ES-I3 (cell line): ENCODE measurements at regions not wholly inside any gene's neighbourhood (a gene's known extent, or its start where the extent isn't known, plus 50 kb on each side); places are given as distances from the start of the nearest gene placed in this dataset.
"Not testable (repeated sequence)": the region's sequence is repeated elsewhere in the genome, so short reads cannot be mapped to it uniquely, and the experiment has no call there.

Experiments
- H3K36me3 ChIP-seq: 2 replicates; pipeline ENCODE4 v1.6.1; 2013; ENCODE audit warnings: mild to moderate bottlenecking, low read length, control low read depth, moderate library complexity; ENCODE audit not compliant: insufficient read depth
- H3K4me1 ChIP-seq: 2 replicates; pipeline ENCODE4 v1.6.1; 2013; ENCODE audit warnings: mild to moderate bottlenecking, control low read depth, low read length; ENCODE audit not compliant: insufficient read depth
- H3K9ac ChIP-seq: 2 replicates; pipeline ENCODE4 v1.6.1; 2013; ENCODE audit warnings: low read depth, mild to moderate bottlenecking, low read length, moderate library complexity
- H3K9me3 ChIP-seq: 2 replicates; pipeline ENCODE4 v1.6.1; 2013; ENCODE audit warnings: mild to moderate bottlenecking, low read length, moderate library complexity; ENCODE audit not compliant: control insufficient read depth, insufficient read depth

- Histone ChIP-seq H3K9ac (no peak overlapping the region), H3K9me3 (no peaks in the 10 kb centered on the region; the same call in 1 of the 2 replicates), H3K4me1 (no peaks in the 10 kb centered on the region), H3K36me3 (no peaks in the 10 kb centered on the region)
These were observed 451.4 kb upstream of the NPAP1 start for GRCh38 chr15:24224161-24224560.

- H3K4me1 ChIP-seq, H3K9ac ChIP-seq, H3K9me3 ChIP-seq, H3K36me3 ChIP-seq: not testable (repeated sequence)
These were observed 446.7 kb upstream of the NPAP1 start for GRCh38 chr15:24228922-24229321.

GRCh38 chr15:24233134-24233533 lies 442.4 kb upstream of the NPAP1 start:
- H3K4me1 ChIP-seq, H3K9ac ChIP-seq, H3K36me3 ChIP-seq, H3K9me3 ChIP-seq: not testable (repeated sequence)

GRCh38 chr15:24240580-24240979 lies 435.0 kb upstream of the NPAP1 start:
- not testable (repeated sequence) for H3K4me1 ChIP-seq, H3K36me3 ChIP-seq, H3K9me3 ChIP-seq, H3K9ac ChIP-seq

DNA sequence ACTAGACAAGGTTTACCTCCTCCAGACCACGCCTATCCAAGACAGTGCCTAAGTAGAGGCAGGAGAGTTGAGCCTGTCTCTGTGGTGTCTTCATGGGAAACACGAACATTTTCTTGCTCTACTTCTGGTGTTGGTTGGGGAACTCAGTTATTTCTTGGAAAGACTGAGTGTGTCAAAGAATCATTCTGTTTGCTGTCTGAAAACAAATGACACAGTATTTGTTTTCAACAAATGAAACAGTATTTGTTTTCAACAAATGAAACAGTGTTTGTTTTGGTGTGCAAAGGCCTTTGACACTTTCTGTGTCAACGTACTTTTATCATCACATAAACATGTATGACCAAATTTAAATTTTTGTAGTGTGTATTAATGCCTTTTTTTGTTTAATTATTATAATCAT lies 416.5 kb upstream of the NPAP1 start:
- H3K9me3 ChIP-seq, H3K36me3 ChIP-seq, H3K9ac ChIP-seq, H3K4me1 ChIP-seq: not testable (repeated sequence)

DNA sequence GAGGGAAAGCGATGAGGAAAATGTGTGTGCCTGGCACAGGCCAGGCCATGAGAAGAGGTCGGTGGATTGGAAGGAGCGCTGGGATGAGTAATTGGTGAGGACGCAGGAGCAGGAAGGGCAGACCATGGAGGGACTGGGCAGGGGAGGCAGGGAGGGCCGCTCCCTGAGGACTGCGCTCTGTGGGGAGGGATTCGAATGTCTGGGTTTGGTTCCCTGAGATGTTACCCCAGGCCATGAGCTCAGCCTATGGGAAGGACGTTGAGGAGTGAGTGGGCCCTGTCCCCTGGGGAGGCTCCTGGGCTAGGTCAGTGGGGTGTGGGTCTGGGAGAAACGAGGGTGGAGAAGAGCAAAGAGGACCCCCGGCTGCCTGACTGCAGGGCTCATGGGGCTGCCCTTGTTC lies 415.2 kb upstream of the NPAP1 start:
- peak overlapping the region; percentile 6; the same call in 1 of the 2 replicates for H3K9ac ChIP-seq
- H3K9me3 ChIP-seq, H3K36me3 ChIP-seq, H3K4me1 ChIP-seq: not testable (repeated sequence)

- H3K9me3 ChIP-seq, H3K36me3 ChIP-seq, H3K4me1 ChIP-seq: not testable (repeated sequence)
- H3K9ac ChIP-seq, result peak overlapping the region; percentile 6; the same call in 1 of the 2 replicates
These were observed 414.7 kb upstream of the NPAP1 start for GRCh38 chr15:24260854-24261253.

DNA sequence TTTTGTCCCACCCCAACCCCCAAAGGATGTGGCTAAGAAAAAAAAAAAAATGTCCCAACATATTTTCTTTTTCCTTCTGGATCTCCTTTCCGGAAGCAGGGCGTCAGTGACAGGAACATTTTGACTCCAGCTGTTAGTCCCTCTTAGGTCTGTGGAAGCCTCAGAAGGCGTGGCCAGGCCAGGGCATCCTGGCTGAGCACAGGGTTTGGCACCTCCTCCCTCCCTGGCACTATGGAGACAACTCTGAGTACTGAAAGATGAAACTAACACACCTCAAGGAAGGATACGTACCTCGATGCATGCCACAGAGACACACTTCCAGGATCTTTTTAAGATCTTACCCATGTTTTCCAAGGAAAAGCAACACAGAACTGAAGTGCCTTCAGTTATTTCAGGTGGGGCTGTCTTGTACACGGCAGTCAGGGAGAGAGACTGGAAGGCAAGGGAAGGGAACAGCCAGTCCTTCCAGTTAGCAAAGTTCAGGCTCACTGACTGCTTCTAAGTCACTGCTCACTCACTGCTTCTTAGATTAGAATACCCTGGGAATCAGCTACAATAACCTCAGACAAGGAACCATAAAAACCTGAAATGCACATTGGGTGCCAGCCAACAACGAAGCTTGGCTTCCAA lies 406.9 kb upstream of the NPAP1 start:
- H3K4me1 ChIP-seq, H3K9ac ChIP-seq, H3K9me3 ChIP-seq, H3K36me3 ChIP-seq: not testable (repeated sequence)

GRCh38 chr15:24269166-24269571 lies 406.4 kb upstream of the NPAP1 start:
- no peaks in the 10 kb centered on the region for H3K4me1 ChIP-seq
- no peaks in the 10 kb centered on the region for H3K9me3 ChIP-seq
- no peaks in the 10 kb centered on the region for H3K36me3 ChIP-seq
- no peak overlapping the region for H3K9ac ChIP-seq

DNA sequence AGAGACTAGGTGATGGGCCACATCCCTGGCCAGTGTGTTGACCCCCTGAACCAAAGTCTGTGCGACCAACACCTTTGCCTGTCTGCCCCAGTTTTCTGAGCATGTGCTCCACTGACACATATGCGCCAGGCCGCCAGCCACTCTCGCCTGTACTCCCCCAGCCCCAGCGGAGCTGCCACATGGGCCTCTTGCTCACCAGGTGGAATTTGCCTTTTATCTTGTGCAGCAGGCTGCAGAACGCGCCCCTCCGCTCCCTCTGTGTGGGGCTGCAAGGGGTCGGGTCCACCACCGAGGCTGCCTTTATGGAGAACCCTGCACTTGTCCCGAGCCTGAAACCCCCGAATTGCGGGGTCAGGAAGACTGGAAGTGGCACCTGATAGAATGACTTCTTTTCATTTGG lies 405.7 kb upstream of the NPAP1 start:
- Histone ChIP-seq H3K36me3 (no peaks in the 10 kb centered on the region), H3K4me1 (no peaks in the 10 kb centered on the region), H3K9ac (no peak overlapping the region), H3K9me3 (no peaks in the 10 kb centered on the region)

- H3K36me3 ChIP-seq, H3K9me3 ChIP-seq, H3K4me1 ChIP-seq, H3K9ac ChIP-seq: not testable (repeated sequence)
These were observed 403.9 kb upstream of the NPAP1 start for GRCh38 chr15:24271496-24272244.

DNA sequence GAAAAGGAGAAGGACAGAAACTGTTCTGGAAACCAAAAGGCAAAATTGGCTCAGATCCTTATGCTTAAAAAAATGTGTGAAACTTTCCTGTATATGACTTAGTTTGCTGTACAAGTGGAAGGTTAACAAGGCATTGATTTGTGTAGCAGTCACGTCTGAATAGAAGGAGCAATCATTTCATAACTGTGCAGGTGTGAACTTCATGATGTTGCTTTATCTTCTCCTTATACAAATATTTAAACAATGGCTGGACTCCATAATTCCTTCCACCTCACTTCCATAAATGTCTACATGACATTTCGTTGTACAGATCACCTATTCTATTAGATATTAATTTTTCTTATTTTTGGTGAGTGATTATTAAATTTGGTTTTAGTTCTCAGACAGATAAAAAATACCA lies 382.7 kb upstream of the NPAP1 start:
- H3K4me1 ChIP-seq, result no peaks in the 10 kb centered on the region
- H3K36me3 ChIP-seq, result no peaks in the 10 kb centered on the region
- H3K9me3 ChIP-seq, result no peaks in the 10 kb centered on the region

GRCh38 chr15:24300804-24301368 lies 374.7 kb upstream of the NPAP1 start:
- H3K36me3 ChIP-seq, H3K9ac ChIP-seq, H3K4me1 ChIP-seq: not testable (repeated sequence)

More for the DNA sequence above, 382.7 kb upstream of the NPAP1 start:
- no peak overlapping the region for H3K9ac ChIP-seq

GRCh38 chr15:24301999-24302398 lies 373.6 kb upstream of the NPAP1 start:
- not testable (repeated sequence) for H3K4me1 ChIP-seq, H3K9ac ChIP-seq, H3K36me3 ChIP-seq, H3K9me3 ChIP-seq

More at GRCh38 chr15:24300804-24301368, 374.7 kb upstream of the NPAP1 start:
- not testable (repeated sequence) for H3K9me3 ChIP-seq

DNA sequence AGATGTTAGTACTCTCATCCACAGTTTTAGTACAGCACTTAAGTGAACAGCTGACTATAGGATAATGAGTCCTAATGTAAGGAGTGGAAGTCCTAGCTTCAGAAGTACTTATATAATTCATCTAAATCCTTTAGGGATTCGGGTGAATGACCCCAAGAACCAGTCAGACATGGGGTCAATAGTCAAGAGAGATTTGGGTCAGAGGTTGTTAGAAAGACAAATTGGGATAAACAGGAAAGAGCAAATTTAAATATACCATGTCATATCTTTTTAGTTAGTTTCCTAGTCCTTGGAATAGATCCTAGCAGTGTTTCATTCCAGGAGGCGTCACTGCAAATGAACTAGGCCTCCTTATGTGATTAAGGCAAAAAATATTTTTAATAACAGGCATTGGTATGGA lies 370.8 kb upstream of the NPAP1 start:
- not testable (repeated sequence) for H3K9me3 ChIP-seq, H3K9ac ChIP-seq, H3K36me3 ChIP-seq, H3K4me1 ChIP-seq
